GM18498 (cell line): ENCODE measurements at regions not wholly inside any gene's neighbourhood (a gene's known extent, or its start where the extent isn't known, plus 50 kb on each side); places are given as distances from the start of the nearest gene placed in this dataset.
"Not testable (repeated sequence)": the region's sequence is repeated elsewhere in the genome, so short reads cannot be mapped to it uniquely, and the experiment has no call there.

Experiments
- ATAC-seq: cut with Tn5 transposase; IDR thresholded peaks from one replicate; pipeline ENCODE4 v1.9.1; 2021; ENCODE audit warnings: mild to moderate bottlenecking, moderate library complexity; ENCODE audit not compliant: unreplicated experiment

GRCh38 chr2:878245-878930 lies 72.3 kb upstream of the SNTG2 start:
- ATAC-seq, result no peak

DNA sequence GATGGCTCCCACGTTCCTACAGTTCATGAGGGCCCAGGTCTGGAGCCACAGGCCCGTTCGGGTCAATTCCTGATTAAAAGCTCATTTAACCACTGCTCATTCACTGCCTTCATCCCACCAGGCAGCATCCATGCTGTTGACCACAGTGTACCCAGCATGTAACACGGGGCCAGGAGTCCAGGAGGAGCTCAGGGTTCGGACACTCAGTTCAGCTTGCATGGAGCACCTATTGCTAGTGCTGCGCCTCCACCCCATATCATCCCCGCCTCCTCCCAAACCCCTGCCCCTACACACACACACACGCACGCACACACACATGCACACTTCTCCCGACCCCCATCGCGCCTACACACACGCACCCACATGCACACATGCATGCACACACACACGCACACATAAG lies 72.9 kb upstream of the SNTG2 start:
- no peak for ATAC-seq

- no peak for ATAC-seq
These were observed 74.7 kb upstream of the SNTG2 start for GRCh38 chr2:875687-876615.

DNA sequence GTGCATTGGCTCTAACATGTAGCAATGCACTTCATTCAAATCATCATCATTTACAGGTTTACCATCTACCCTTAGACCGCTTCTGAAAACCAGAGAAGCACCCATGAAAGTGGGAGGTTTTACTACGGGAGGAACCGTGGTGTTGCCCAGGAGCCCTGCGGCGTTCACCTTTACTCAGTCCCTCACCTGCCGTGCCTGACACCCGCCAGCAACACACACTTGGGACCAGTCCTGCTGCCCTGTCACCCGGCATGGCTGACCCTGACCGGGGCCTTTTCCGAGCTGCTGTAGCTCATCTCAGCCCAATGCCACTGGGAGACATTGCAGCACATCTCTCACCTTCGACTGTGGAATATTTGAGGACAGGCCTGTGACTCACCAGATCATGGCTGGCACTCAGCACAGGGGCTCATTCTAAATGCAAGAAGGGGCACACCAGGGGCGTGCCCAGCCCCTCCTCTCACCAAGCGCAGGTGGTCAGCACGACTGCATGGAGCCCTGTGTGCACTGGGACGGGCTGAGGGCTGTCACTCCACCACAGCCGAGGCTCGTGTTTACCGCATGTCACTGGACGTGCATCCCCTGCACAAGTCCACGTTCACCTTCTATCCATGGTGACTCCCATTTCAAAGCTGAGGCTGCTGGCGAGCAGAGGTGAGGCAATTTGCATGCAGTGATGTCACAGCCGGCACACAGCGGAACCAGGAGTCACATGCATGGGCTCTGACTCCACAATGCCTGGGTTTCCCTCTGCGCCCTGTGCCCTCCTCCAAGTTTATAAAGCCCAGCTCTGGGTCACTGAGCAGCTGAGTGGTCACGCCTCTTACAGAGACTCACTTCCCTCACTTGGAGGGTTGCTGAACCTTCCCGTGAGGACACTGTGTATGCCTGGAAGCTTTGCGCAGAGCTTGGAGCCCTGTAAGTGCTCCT lies 76.7 kb upstream of the SNTG2 start:
- no peak for ATAC-seq

DNA sequence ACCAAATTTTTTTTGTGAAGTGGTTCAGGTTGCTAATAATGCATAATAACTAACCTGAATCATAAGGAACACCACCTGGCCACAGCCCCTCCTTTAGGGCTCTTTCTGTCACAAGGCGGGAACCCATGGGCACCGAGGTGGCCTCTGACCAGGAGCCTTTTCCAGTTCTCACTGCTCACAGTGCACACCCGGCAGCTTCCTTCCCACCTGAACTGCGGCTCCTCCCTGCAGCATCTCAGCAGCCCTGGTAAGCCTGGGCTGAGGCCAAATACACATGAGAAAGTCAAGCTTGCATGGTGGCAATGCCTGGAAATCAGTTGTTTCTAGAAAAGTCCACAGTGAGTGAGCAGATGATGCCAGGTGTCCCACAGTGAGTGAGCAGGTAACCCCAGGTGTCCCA lies 77.6 kb upstream of the SNTG2 start:
- no peak for ATAC-seq

DNA sequence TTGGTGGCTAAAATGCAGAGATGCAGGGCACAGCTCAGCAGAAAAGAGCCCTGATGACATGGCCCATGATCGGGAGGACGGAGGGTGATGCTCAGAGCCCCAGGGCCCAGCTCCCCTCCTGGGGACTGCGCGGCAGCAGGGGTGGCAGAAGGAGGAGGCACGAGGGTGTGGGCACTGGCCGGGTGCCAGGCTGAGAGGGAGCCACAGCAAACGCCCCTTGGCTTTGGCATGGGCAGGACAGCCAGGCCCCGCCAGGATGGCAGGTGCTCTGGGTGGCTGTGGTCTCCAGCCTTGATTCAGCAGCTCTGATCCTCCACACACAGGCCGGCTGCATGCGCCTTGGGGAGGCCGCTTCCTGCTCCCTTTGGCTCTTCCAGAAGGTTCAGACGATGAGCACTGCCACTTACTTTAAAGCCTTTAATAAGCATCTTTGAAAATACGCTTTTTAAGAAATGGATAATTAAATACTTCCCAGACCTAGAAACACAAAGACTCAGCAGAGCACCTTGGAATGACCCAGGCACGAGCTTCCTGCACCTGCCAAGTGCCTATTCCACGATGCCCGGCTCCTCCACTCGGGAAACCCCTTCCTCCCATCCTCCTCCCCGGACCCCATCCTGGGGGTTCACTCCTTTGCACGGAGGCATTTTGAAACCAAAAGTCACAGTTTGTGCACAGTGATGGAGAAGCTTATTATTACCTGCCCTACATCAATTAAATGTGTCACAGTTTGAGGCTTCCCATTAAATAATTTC lies 78.5 kb upstream of the SNTG2 start:
- no peak for ATAC-seq

DNA sequence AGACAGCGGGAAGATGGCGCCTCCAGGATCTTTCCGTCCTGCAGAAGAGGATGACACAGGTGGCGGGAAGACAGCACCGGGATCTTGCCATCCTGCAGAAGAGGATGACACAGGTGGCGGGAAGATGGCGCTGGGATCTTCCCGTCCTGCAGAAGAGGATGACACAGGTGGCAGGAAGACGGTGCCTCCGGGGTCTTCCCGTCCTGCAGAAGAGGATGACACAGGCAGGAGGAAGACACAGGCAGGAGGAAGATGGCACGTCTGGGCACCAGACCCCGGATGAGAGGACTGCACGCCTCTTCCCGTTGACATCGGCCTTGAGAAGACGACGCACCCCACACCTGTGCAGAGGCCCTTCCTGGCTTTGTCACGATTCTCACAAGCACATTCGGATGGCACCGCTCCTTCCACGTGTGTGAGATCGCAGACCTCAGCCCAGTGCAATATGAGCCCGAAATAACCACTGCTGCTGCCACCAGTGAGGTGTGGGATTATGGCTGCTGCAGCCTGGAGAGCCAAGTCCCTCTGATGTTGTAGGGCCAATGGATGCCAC lies 79.4 kb upstream of the SNTG2 start:
- no peak for ATAC-seq

DNA sequence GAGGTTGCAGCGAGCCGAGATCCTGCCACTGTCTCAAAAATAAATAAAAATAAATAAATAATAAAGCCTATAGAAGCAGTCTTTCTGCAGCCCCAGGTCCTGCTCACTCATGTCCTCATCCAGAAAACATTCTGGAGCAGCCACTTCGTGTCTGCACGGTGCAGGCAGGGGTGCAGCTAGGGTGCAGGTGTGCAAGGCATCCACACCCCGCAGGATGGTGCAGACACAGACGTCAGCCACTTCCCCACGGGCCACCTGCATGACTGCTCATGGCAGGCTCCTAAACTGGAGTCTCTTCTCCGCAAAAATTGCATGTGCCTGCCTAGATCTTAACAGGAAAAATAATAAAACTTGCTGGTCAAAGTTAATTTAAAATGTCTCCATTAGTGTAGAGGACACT lies 80.2 kb upstream of the SNTG2 start:
- ATAC-seq, result no peak

GRCh38 chr2:869894-870293 lies 80.8 kb upstream of the SNTG2 start:
- ATAC-seq, result no peak

DNA sequence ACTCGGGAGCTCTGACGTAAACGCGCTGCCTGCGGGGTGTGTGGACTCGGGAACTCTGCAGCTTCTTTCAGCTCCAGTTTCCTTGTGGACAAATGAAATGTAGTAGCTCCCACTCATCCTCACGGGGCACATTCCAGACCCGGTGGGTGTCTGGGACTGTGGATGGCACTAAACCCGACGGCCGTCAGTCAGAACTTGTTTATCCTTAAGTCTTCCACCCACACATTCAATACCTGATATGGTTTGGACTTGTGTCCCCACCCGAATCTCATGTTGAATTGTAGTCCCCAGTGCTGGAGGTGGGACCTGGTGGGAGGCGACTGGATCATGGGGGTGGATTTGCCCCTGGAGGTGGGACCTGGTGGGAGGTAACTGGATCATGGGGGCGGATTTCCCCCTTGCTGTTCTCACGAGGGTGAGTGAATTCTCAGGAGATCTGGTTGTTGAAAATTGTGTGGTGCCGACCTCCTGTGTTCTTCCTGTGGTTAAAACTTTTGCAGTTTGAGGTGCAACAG lies 81.2 kb upstream of the SNTG2 start:
- no peak for ATAC-seq

GRCh38 chr2:868857-869256 lies 81.8 kb upstream of the SNTG2 start:
- ATAC-seq, result not testable (repeated sequence)

DNA sequence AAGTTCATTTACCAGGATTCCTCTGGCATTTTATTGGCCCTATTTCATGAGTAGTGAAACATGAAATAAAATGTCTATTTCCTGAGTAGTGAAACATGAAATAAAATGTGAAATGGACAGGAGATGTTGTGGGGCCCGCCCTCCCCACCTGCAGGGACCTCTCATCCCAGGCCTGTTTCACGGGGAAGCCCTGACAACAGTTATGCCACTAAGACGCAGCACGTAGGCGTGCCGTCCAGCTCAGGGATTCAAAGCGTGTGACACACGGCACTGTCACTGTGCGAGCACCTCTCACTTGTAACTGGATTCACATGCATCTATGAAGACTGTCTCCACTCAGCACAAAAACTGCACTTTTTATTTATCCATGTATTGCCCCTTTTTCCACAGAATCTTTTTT lies 83.4 kb upstream of the SNTG2 start:
- ATAC-seq, result no peak

DNA sequence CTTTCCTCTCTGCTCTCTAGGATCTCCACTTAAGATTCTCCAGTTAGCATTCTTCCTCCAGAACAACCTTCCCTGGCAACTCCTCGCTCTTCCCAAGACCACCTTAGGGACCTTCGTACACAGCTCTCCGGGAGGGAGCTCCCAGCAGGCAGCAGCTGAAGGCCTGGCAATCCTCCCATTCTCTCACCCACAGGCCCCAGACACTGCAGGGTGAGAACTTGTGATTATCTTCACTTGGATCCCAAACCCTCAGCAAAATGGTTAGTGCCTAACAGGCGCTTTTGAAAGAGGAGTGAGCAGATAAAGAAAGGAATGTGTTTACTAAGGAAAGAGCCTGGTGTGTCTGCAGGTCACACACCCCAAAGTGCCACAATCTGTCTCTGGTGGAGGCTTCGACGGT lies 83.8 kb upstream of the SNTG2 start:
- no peak for ATAC-seq

DNA sequence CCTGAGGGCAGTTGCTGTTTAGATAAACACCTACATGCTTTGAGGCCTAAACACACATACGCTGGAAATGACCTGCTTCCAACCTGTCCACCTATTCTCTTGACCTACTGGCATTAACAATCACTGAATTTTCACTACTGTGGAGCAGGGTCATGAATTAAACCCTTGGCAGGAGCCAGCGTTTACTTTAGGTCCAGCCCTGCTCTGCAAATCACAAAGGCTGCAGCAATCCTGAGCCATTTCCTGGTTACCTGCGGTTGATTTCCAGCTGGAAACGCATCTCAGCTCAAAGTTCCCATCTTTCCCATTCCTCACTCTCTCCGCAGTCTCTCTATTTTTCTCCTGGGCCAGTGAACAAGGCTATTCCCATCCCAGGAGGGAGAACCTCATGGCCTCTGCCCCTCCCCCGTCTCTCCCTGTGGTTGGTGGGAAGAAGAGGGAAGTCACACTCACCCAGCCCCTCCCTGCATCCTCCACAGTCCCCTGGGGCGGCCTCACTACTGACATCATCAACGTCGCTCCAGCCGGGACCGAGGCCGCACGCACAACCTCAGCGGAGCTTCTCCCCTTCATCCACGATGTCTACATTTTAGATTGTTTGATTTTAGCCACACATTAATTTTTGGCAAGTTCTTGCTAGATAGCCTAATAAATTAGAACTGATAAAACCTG lies 84.5 kb upstream of the SNTG2 start:
- no peak for ATAC-seq

DNA sequence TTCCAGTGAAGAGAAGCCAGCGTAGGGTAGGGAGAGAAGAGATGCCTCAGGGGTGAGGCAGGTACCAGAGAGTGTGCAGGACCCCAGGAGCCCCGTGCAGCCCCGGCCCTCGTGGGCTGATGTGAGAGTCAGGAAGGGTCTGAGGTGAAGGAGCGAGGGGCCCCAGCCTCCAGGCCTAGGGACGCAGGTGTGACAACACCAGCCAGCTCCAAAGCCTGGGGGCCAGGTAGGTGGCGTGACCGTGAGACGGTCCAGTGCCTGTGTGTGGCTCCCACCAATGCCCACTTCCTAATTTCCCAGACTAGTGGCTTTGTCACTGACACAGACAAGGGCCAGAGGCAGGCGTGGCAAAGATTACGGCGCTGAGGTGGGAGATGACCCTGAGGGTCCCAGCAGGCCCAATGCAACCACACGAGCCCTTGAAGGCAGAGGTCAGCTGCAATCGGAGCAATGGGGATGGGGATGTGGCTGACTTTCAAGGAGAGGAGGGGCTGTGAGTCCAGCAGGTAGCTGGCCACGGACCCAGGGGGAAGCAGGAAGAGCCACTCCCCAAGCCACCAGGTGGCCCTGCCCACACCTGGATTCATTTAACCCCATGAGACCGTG lies 86.0 kb upstream of the SNTG2 start:
- ATAC-seq, result no peak

DNA sequence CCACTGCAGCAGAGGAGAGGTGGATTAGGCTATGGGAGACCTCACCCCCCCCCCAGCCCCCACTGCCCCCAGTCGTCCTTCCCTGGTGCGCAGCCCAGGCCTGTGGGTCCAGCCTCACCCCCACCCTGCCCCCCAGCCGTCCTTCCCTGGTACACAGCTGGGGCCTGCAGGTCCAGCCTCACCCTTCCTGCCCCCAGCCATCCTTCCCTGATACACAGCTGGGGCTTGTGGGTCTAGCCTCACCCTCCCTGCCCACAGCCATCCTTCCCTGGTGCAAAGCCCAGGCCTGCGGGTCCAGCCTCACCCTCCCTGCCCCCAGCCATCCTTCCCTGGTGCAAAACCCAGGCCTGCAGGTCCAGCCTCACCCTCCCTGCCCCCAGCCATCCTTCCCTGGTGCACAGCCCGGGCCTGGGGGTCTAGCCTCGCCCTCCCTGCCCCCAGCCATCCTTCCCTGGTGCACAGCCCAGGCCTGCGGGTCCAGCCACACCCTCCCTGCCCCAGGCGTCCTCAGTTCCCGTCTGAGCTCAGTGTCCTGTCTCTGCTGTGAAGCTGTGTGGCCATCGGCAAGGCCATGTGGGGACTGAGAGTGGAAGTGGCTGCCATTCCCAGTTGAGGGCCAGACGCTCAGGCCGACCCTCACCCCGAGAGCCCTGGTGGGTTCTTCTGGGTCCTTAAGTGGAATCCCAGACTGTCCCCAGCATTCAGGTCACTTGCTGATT lies 86.8 kb upstream of the SNTG2 start:
- ATAC-seq, result no peak

- no peak for ATAC-seq
These were observed 87.8 kb upstream of the SNTG2 start for GRCh38 chr2:862731-863466.

DNA sequence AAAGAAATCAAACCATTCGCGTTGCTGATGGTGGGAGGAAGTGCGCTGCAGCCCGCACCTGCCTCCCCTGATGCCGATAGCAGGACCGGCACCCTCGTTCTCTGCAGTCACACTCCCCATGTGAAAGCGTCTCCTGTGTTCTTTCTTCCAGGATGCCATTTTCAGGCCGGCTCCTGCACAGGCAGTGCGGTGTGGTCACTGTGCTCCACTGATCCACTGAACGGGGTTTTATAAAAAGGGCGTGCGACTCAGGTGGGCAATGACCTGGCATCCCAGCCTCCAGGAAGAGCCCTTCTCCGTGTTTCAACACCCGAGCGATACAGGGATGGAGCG lies 88.3 kb upstream of the SNTG2 start:
- ATAC-seq, result no peak
